ENCODE measurements at regions not wholly inside any gene's neighbourhood (a gene's known extent, or its start where the extent isn't known, plus 50 kb on each side); places are given as distances from the start of the nearest gene placed in this dataset.

DNA sequence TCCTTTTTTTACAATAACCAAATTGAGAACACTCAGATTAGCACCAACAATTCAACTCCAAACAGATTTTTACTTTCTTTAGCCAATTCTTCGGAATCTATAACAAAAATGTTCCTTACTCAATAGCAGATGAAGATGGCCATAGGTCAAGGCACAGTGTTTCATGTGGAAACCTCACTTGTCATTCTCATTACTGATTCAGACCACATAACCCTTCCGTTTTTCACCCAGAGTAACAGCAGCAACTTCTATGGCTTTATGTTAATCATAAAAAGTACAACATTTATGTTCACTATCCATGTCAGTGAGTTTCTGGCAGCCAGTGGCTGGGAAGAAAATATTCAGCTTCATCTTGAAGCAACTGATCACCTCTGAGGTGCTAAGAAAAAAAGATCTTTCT is 358.3 kb upstream of the TECRL start:
- no peak for TF ChIP-seq CTCF (IDR thresholded peaks at IDR 0.05; ENCODE audit: low read depth, low read length)
- TF ChIP-seq EZH2phosphoT487 (IDR thresholded peaks at IDR 0.05; ENCODE audit: low read depth): no peak
